Thyroid gland (tissue), 4 donors: ENCODE measurements at regions not wholly inside any gene's neighbourhood (a gene's known extent, or its start where the extent isn't known, plus 50 kb on each side); places are given as distances from the start of the nearest gene placed in this dataset.

Experiments used
- DNase-seq, 2 donors: peaks; one replicate each; pipeline ENCODE4 v3.0.0-alpha.2; 2019
- H3K27ac ChIP-seq, 3 donors: fragments of 200-600 bp; sonication (generic); 1 replicate in 2 of 3; 2 replicates in 1 of 3; pipeline ENCODE4 v1.5.1; 2016 to 2019; ENCODE audit warnings: mild to moderate bottlenecking in 1 of 3, moderate library complexity in 1 of 3
- H3K27me3 ChIP-seq: fragments of 200-600 bp; sonication (generic); one replicate; pipeline ENCODE4 v1.5.1; 2019
- H3K36me3 ChIP-seq, 2 donors: fragments of 200-600 bp; sonication (generic); one replicate each; pipeline ENCODE4 v1.5.1; 2016 to 2019
- H3K4me1 ChIP-seq, 2 donors: fragments of 200-600 bp; sonication (generic); one replicate each; pipeline ENCODE4 v1.5.1; 2017 to 2019
- H3K4me3 ChIP-seq, 3 donors: fragments of 200-600 bp; sonication (generic); replicated peaks in 1 of 3; 1 replicate in 2 of 3; 2 replicates in 1 of 3; pipeline ENCODE4 v1.5.1; 2016; ENCODE audit warnings: mild to moderate bottlenecking in 1 of 3
- H3K9me3 ChIP-seq: fragments of 200-600 bp; sonication (generic); one replicate; pipeline ENCODE4 v1.5.1; 2017
- CTCF ChIP-seq, 6 experiments: fragments of 200-600 bp in 3 of 6; fragments of 450-650 bp in 3 of 6; sonication (generic) in 3 of 6; IDR thresholded peaks; one replicate each; pipeline ENCODE4 v1.5.1; 2016 to 2019; ENCODE audit warnings: antibody characterized with exemption in 6 of 6, mild to moderate bottlenecking in 2 of 6, inconsistent platforms in 1 of 6, moderate library complexity in 1 of 6
- POLR2A ChIP-seq, 2 donors: fragments of 450-650 bp; IDR thresholded peaks; one replicate each; pipeline ENCODE4 v1.6.1; 2017; ENCODE audit warnings: antibody characterized with exemption in 2 of 2, mild to moderate bottlenecking in 2 of 2, moderate library complexity in 1 of 2
- WGBS, 2 donors: methylation state at CpG; one replicate each; pipeline ENCODE4 v1.1.5; 2017; 5-methylcytosine and 5-hydroxymethylcytosine counted together
- intact Hi-C: fragments of 100-400 bp; cut with DNase I; formaldehyde crosslinking; loops from one replicate; pipeline ENCODE4 v1.15.1; 2023

GRCh38 chr9:84583866-84584265, 85.7 kb upstream of the NTRK2 start:
- H3K4me1 ChIP-seq = no peaks in the 10 kb centered on the region
- intact Hi-C loops = no loop called here
- DNase-seq = no peak
- no peaks in the 10 kb centered on the region for H3K9me3 ChIP-seq
- no peak overlapping the region for H3K27ac ChIP-seq
- TF ChIP-seq POLR2A (IDR thresholded peaks at IDR 0.05) (no peak), CTCF (IDR thresholded peaks at IDR 0.05) (no peak)
- 86 to 97% methylated on average over 2 of the region's 2 CpGs for whole genome bisulfite sequencing, 2 donors
- no peaks in the 10 kb centered on the region for H3K27me3 ChIP-seq
- no peaks in the 10 kb centered on the region for H3K36me3 ChIP-seq
- no peak overlapping the region for H3K4me3 ChIP-seq

- Histone ChIP-seq H3K27ac (no peak overlapping the region), H3K36me3 (no peaks in the 10 kb centered on the region), H3K9me3 (no peaks in the 10 kb centered on the region), H3K4me3 (no peak overlapping the region), H3K4me1 (no peaks in the 10 kb centered on the region), H3K27me3 (no peaks in the 10 kb centered on the region)
- intact Hi-C loops = no loop called here
- 65 to 76% methylated on average over 3 of the region's 3 CpGs for WGBS, 2 donors
- TF ChIP-seq CTCF (IDR thresholded peaks at IDR 0.05) (no peak), POLR2A (IDR thresholded peaks at IDR 0.05) (no peak)
- no peak for DNase-seq
Measured at GRCh38 chr9:84586662-84587061, 82.9 kb upstream of the NTRK2 start.

- intact Hi-C loops = no loop called here
- TF ChIP-seq CTCF (IDR thresholded peaks at IDR 0.05) = no peak
- no peak for TF ChIP-seq POLR2A (IDR thresholded peaks at IDR 0.05)
- H3K27me3 ChIP-seq = no peaks in the 10 kb centered on the region
- DNase-seq = no peak
- no peaks in the 10 kb centered on the region for H3K36me3 ChIP-seq
- no peaks in the 10 kb centered on the region for H3K4me1 ChIP-seq
- no peak overlapping the region for H3K4me3 ChIP-seq
- H3K9me3 ChIP-seq = no peaks in the 10 kb centered on the region
- no peak overlapping the region for H3K27ac ChIP-seq
- WGBS, 2 donors = 76 to 87% methylated on average over 3 of the region's 3 CpGs
Measured at GRCh38 chr9:84587153-84587552, 82.4 kb upstream of the NTRK2 start.

- TF ChIP-seq POLR2A (IDR thresholded peaks at IDR 0.05) = no peak
- no peak for TF ChIP-seq CTCF (IDR thresholded peaks at IDR 0.05)
- H3K27me3 ChIP-seq = no peaks in the 10 kb centered on the region
- DNase-seq = no peak
- intact Hi-C loops = no loop called here
- WGBS, 2 donors = 88 to 96% methylated on average over 1 of the region's 1 CpG
- H3K36me3 ChIP-seq = no peaks in the 10 kb centered on the region
- H3K9me3 ChIP-seq = no peaks in the 10 kb centered on the region
- no peaks in the 10 kb centered on the region for H3K4me1 ChIP-seq
- H3K4me3 ChIP-seq = no peak overlapping the region
- no peak overlapping the region for H3K27ac ChIP-seq
Measured at GRCh38 chr9:84589542-84589941, 80.0 kb upstream of the NTRK2 start.

GRCh38 chr9:84590706-84591105, 78.8 kb upstream of the NTRK2 start:
- H3K4me1 ChIP-seq = no peaks in the 10 kb centered on the region
- no peaks in the 10 kb centered on the region for H3K36me3 ChIP-seq
- no peak overlapping the region for H3K4me3 ChIP-seq
- no peaks in the 10 kb centered on the region for H3K9me3 ChIP-seq
- H3K27ac ChIP-seq = no peak overlapping the region
- TF ChIP-seq POLR2A (IDR thresholded peaks at IDR 0.05) = no peak
- TF ChIP-seq CTCF (IDR thresholded peaks at IDR 0.05) = no peak
- intact Hi-C loops = no loop called here
- no peaks in the 10 kb centered on the region for H3K27me3 ChIP-seq
- no peak for DNase-seq
- 94 to 99% methylated on average over 4 of the region's 4 CpGs for WGBS, 2 donors
